IPS-18a (cell line): ENCODE measurements at regions not wholly inside any gene's neighbourhood (a gene's known extent, or its start where the extent isn't known, plus 50 kb on each side); places are given as distances from the start of the nearest gene placed in this dataset.

Experiments
- H3K27ac ChIP-seq: one replicate; pipeline ENCODE4 v1.5.1; 2013; ENCODE audit warnings: low read length
- H3K27me3 ChIP-seq: one replicate; pipeline ENCODE4 v1.6.1; 2013; ENCODE audit warnings: mild to moderate bottlenecking, low read length; ENCODE audit not compliant: control insufficient read depth, insufficient read depth
- H3K36me3 ChIP-seq: one replicate; pipeline ENCODE4 v1.6.1; 2013; ENCODE audit warnings: low read depth, low read length; ENCODE audit not compliant: control insufficient read depth
- H3K4me1 ChIP-seq: one replicate; pipeline ENCODE4 v1.6.1; 2013; ENCODE audit warnings: low read depth, low read length; ENCODE audit not compliant: control insufficient read depth
- H3K4me3 ChIP-seq: one replicate; pipeline ENCODE4 v1.5.1; 2013; ENCODE audit warnings: low read length
- H3K9ac ChIP-seq: one replicate; pipeline ENCODE4 v1.6.1; 2013; ENCODE audit warnings: mild to moderate bottlenecking, low read length, moderate library complexity
- H3K9me3 ChIP-seq: one replicate; pipeline ENCODE4 v1.6.1; 2013; ENCODE audit warnings: low read depth, low read length; ENCODE audit not compliant: control insufficient read depth

- no peak overlapping the region for H3K9ac ChIP-seq
- no peaks in the 10 kb centered on the region for H3K9me3 ChIP-seq
- no peak overlapping the region for H3K4me3 ChIP-seq
- H3K27ac ChIP-seq: no peak overlapping the region
- no peaks in the 10 kb centered on the region for H3K36me3 ChIP-seq
- H3K4me1 ChIP-seq: peaks cover 2% of the 10 kb centered on the region
- H3K27me3 ChIP-seq: no peaks in the 10 kb centered on the region
Observed at GRCh38 chr6:144710207-144710606, 425.1 kb downstream of the UTRN start.

- Histone ChIP-seq H3K36me3 (no peaks in the 10 kb centered on the region), H3K4me1 (peaks cover 12% of the 10 kb centered on the region), H3K27me3 (no peaks in the 10 kb centered on the region), H3K9me3 (no peaks in the 10 kb centered on the region), H3K9ac (no peak overlapping the region), H3K27ac (no peak overlapping the region), H3K4me3 (no peak overlapping the region)
Observed at GRCh38 chr6:144711661-144712060, 426.5 kb downstream of the UTRN start.

- Histone ChIP-seq H3K4me3 (no peak overlapping the region), H3K9ac (no peak overlapping the region), H3K9me3 (no peaks in the 10 kb centered on the region), H3K27me3 (no peaks in the 10 kb centered on the region), H3K4me1 (peaks cover 12% of the 10 kb centered on the region), H3K36me3 (no peaks in the 10 kb centered on the region), H3K27ac (no peak overlapping the region)
Observed at GRCh38 chr6:144712541-144712940, 427.4 kb downstream of the UTRN start.

DNA sequence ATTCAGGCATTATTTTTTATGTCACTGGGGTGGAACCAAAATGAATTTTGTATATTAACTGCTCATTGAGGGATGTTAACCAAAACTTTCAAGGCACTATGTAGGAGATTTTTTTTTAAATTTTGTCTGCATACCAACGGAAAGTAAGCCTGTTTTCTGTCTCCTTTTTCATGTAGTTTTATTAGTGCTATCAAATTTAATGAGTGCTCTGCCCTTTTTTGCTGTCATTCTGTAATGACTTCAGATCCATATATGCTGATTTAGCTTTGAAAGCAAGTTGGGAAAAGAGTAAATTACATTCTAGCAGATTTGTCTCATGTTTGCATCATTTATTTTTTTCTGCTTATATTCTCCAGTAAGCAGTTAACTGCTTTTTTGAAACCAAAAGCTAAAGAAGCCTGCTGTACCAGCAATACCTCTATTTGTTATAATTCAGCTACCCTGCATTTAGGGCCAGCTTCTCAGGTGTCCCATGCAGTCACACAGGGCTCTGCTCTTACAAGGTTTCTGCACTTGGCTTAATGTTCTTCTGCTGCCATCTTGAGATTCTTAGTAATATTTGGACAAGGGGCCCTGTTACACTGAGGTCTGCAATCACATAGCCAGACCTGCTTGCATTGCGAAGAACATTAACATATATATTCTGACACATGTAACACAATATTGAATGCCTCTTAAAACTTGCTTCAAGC is 429.0 kb downstream of the UTRN start:
- no peaks in the 10 kb centered on the region for H3K27me3 ChIP-seq
- no peak overlapping the region for H3K4me3 ChIP-seq
- H3K36me3 ChIP-seq: no peaks in the 10 kb centered on the region
- no peak overlapping the region for H3K9ac ChIP-seq
- H3K9me3 ChIP-seq: no peaks in the 10 kb centered on the region
- H3K4me1 ChIP-seq: peaks cover 12% of the 10 kb centered on the region
- no peak overlapping the region for H3K27ac ChIP-seq

GRCh38 chr6:144715344-144715743 is 430.2 kb downstream of the UTRN start:
- H3K9ac ChIP-seq: no peak overlapping the region
- H3K4me3 ChIP-seq: no peak overlapping the region
- H3K27me3 ChIP-seq: no peaks in the 10 kb centered on the region
- no peaks in the 10 kb centered on the region for H3K9me3 ChIP-seq
- H3K4me1 ChIP-seq: peaks cover 12% of the 10 kb centered on the region
- H3K27ac ChIP-seq: no peak overlapping the region
- no peaks in the 10 kb centered on the region for H3K36me3 ChIP-seq

DNA sequence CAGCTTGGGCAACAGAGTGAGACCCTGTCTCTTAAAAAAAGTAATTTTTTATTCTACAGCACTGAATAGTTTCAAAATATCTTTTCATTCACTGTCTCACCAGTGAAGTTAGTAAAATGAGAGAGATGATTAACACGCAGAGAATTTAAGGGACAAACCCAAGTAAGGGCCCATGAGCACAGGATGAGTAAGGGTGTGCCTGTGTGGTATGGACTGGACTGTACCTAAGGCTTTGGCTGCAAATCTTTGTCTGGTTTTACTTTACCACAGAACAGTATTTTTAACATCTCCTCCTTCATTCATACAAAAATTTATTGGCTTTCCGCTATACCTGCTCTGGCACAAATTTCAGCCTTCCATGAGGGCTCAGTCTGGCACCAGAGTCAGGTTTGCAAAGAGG is 433.3 kb downstream of the UTRN start:
- Histone ChIP-seq H3K27me3 (no peaks in the 10 kb centered on the region), H3K27ac (no peak overlapping the region), H3K36me3 (no peaks in the 10 kb centered on the region)

GRCh38 chr6:144721232-144721631 is 436.1 kb downstream of the UTRN start:
- Histone ChIP-seq H3K36me3 (no peaks in the 10 kb centered on the region), H3K27me3 (no peaks in the 10 kb centered on the region)

More for the DNA sequence above, 433.3 kb downstream of the UTRN start:
- Histone ChIP-seq H3K9me3 (no peaks in the 10 kb centered on the region), H3K9ac (no peak overlapping the region), H3K4me1 (peaks cover 12% of the 10 kb centered on the region), H3K4me3 (no peak overlapping the region)

DNA sequence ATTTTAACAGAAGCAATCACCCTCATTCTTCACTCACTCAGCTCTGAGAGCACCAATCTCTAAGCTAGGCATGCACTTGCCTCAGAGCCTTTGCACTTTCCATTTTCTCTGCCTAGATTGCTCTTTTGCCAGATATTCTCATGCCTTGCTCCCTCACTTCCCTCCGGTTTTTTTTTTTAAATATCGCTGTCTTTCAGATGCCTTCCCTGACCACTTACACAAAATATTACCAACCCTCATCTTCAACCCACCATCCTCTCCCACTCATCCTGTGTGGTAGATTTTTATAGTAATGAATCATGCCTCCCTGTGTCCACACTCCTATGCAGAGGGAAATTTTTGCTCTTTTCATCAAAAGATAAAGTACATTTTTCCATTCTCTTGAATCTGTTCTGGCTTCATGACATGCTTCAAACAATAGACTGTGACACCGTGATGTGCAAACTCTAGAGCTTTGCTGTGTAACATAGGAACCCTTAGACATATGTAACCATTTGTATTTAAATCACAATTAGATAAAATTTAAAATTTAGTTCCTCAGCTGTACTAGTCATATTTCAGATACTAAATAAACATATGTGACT is 437.1 kb downstream of the UTRN start:
- Histone ChIP-seq H3K9ac (no peak overlapping the region), H3K4me3 (no peak overlapping the region), H3K27ac (no peak overlapping the region), H3K36me3 (no peaks in the 10 kb centered on the region), H3K27me3 (no peaks in the 10 kb centered on the region), H3K4me1 (peaks cover 9% of the 10 kb centered on the region), H3K9me3 (no peaks in the 10 kb centered on the region)

More at GRCh38 chr6:144721232-144721631, 436.1 kb downstream of the UTRN start:
- Histone ChIP-seq H3K4me1 (peaks cover 5% of the 10 kb centered on the region), H3K9ac (no peak overlapping the region), H3K27ac (no peak overlapping the region), H3K9me3 (no peaks in the 10 kb centered on the region), H3K4me3 (no peak overlapping the region)

GRCh38 chr6:144722925-144723324 is 437.8 kb downstream of the UTRN start:
- Histone ChIP-seq H3K27me3 (no peaks in the 10 kb centered on the region), H3K27ac (no peak overlapping the region), H3K9me3 (no peaks in the 10 kb centered on the region), H3K4me3 (no peak overlapping the region), H3K9ac (no peak overlapping the region), H3K4me1 (peaks cover 9% of the 10 kb centered on the region), H3K36me3 (no peaks in the 10 kb centered on the region)

GRCh38 chr6:144723431-144723830 is 438.3 kb downstream of the UTRN start:
- Histone ChIP-seq H3K9me3 (no peaks in the 10 kb centered on the region), H3K9ac (no peak overlapping the region), H3K4me1 (peaks cover 9% of the 10 kb centered on the region), H3K27ac (no peak overlapping the region), H3K4me3 (no peak overlapping the region), H3K36me3 (no peaks in the 10 kb centered on the region), H3K27me3 (no peaks in the 10 kb centered on the region)

DNA sequence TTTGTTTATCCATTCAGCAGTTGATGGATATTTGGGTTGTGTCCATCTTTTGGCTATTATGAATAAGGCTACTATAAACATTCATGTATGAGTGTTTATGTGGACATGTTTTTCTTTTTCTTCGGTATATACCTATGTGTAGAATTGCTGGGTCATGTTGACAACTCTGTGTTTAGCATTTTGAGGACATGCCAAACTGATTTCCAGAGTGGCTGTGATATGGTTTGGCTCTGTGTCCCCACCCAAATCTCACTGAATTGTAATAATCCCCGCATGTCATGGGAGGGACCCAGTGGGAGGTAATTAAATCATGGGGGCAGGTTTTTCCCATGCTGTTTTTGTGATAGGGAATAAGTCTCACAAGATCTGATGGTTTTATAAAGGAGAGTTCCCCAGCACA is 439.7 kb downstream of the UTRN start:
- no peak overlapping the region for H3K27ac ChIP-seq
- H3K27me3 ChIP-seq: no peaks in the 10 kb centered on the region
- H3K36me3 ChIP-seq: no peaks in the 10 kb centered on the region
- H3K9me3 ChIP-seq: no peaks in the 10 kb centered on the region
- H3K9ac ChIP-seq: no peak overlapping the region
- peaks cover 14% of the 10 kb centered on the region for H3K4me1 ChIP-seq
- no peak overlapping the region for H3K4me3 ChIP-seq
